Kidney glomerular epithelial cell (primary cell): ENCODE measurements at regions not wholly inside any gene's neighbourhood (a gene's known extent, or its start where the extent isn't known, plus 50 kb on each side); places are given as distances from the start of the nearest gene placed in this dataset.
"Not testable (repeated sequence)": the region's sequence is repeated elsewhere in the genome, so short reads cannot be mapped to it uniquely, and the experiment has no call there.

Experiments used
- DNase-seq: peaks from one replicate; lab custom pipeline; 2025; lab: John Stamatoyannopoulos, UW

GRCh38 chr3:18546632-18547031, 121.5 kb upstream of the SATB1 start:
- DNase-seq = no peak

- no peak for DNase-seq
These were observed 119.0 kb upstream of the SATB1 start for GRCh38 chr3:18544146-18544545.

GRCh38 chr3:18538463-18539230, 113.5 kb upstream of the SATB1 start:
- DNase-seq = no peak

GRCh38 chr3:18533039-18533438, 107.9 kb upstream of the SATB1 start:
- DNase-seq = no peak

GRCh38 chr3:18531662-18532061, 106.5 kb upstream of the SATB1 start:
- DNase-seq = no peak

- no peak for DNase-seq
These were observed 104.5 kb upstream of the SATB1 start for GRCh38 chr3:18529631-18530030.

- DNase-seq = no peak
These were observed 102.6 kb upstream of the SATB1 start for GRCh38 chr3:18527691-18528090.

- no peak for DNase-seq
These were observed 101.5 kb upstream of the SATB1 start for GRCh38 chr3:18526667-18527066.

- not testable (repeated sequence) for DNase-seq
These were observed 91.0 kb upstream of the SATB1 start for GRCh38 chr3:18516170-18516569.

GRCh38 chr3:18513091-18513490, 88.0 kb upstream of the SATB1 start:
- no peak for DNase-seq

- DNase-seq = no peak
These were observed 86.9 kb upstream of the SATB1 start for GRCh38 chr3:18512007-18512406.

GRCh38 chr3:18510947-18511346, 85.8 kb upstream of the SATB1 start:
- no peak for DNase-seq

- DNase-seq = no peak
These were observed 82.2 kb upstream of the SATB1 start for GRCh38 chr3:18507333-18507732.

- DNase-seq = no peak
These were observed 79.9 kb upstream of the SATB1 start for GRCh38 chr3:18505056-18505455.

GRCh38 chr3:18501679-18502343, 76.7 kb upstream of the SATB1 start:
- no peak for DNase-seq

- no peak for DNase-seq
These were observed 75.2 kb upstream of the SATB1 start for GRCh38 chr3:18500322-18500721.

- DNase-seq = no peak
These were observed 74.2 kb upstream of the SATB1 start for GRCh38 chr3:18499301-18499700.

- DNase-seq = no peak
These were observed 69.1 kb upstream of the SATB1 start for GRCh38 chr3:18494251-18494650.

- no peak for DNase-seq
These were observed 64.8 kb upstream of the SATB1 start for GRCh38 chr3:18489939-18490338.

- DNase-seq = no peak
These were observed 58.1 kb upstream of the SATB1 start for GRCh38 chr3:18483226-18483625.

GRCh38 chr3:18481946-18482548, 56.9 kb upstream of the SATB1 start:
- no peak for DNase-seq

GRCh38 chr3:18477620-18478019, 52.5 kb upstream of the SATB1 start:
- no peak for DNase-seq
